GM12878 (cell line): ENCODE measurements at regions not wholly inside any gene's neighbourhood (a gene's known extent, or its start where the extent isn't known, plus 50 kb on each side); places are given as distances from the start of the nearest gene placed in this dataset.

Experiments
- ATAC-seq: fragments of 200-7000 bp; cut with Tn5 transposase; 3 replicates; pipeline ENCODE4 v1.9.1; 2020; ENCODE audit warnings: mild to moderate bottlenecking, moderate library complexity
- BruUV-seq: library from RNA; stranded (reverse); fragments of 400-500 nt; replicated peaks from 2 replicates; lab custom pipeline; 2021; lab: Mats Ljungman, UMichigan
- CTCF ChIA-PET: fragments of 300-600 bp; sonication (Branson Sonifier 250); formaldehyde crosslinking; extraction: SDS; loops from one replicate; lab custom pipeline; 2021; ENCODE audit warnings: inconsistent platforms; lab: Yijun Ruan, JAX
- POLR2A ChIA-PET: fragments of 350-600 bp; formaldehyde crosslinking; extraction: SDS; loops from one replicate; lab custom pipeline; 2021; ENCODE audit warnings: inconsistent platforms; lab: Charles Lee
- RAD21 ChIA-PET: fragments of 300-600 bp; sonication (Branson Sonifier 250); formaldehyde crosslinking; loops from one replicate; lab custom pipeline; 2023; ENCODE audit warnings: antibody characterized with exemption; ENCODE audit not compliant: unreplicated experiment; lab: Charles Lee
- SMC1A ChIA-PET: fragments of 300-600 bp; sonication (Branson Sonifier 250); formaldehyde crosslinking; loops from one replicate; lab custom pipeline; 2023; ENCODE audit not compliant: unreplicated experiment, uncharacterized antibody; lab: Charles Lee
- DNase-seq: peaks from one replicate; pipeline ENCODE4 v3.0.0-alpha.2; 2011; ENCODE audit warnings: low read depth, low spot score
- FAIRE-seq: peaks from 3 replicates; lab custom pipeline; 2011; peaks lifted over from hg19 to GRCh38; lab: Jason Lieb, UNC
- H2AFZ ChIP-seq: 2 replicates; pipeline ENCODE4 v1.6.0; 2011; ENCODE audit warnings: low read depth, low read length, control low read depth; ENCODE audit not compliant: control insufficient read depth
- H3K27ac ChIP-seq: 2 replicates; pipeline ENCODE4 v1.5.1; 2011; ENCODE audit warnings: control low read depth; ENCODE audit not compliant: control insufficient read depth, insufficient read depth
- H3K27me3 ChIP-seq, 2 experiments: replicated peaks in 1 of 2; 2 replicates each; pipeline versions ENCODE4 v1.6.0 to v1.6.1; 2011; ENCODE audit warnings: low read length in 1 of 2; ENCODE audit not compliant: control insufficient read depth in 2 of 2, insufficient read depth in 2 of 2
- H3K36me3 ChIP-seq, 2 experiments: 2 replicates each; pipeline ENCODE4 v1.5.1; 2011; ENCODE audit warnings: low read length in 1 of 2; ENCODE audit not compliant: control insufficient read depth in 2 of 2, insufficient read depth in 2 of 2
- H3K4me1 ChIP-seq: 2 replicates; pipeline ENCODE4 v1.6.1; 2011; ENCODE audit warnings: mild to moderate bottlenecking, low read length, moderate library complexity, mixed read lengths; ENCODE audit not compliant: control insufficient read depth, insufficient read depth
- H3K4me2 ChIP-seq: 2 replicates; pipeline ENCODE4 v1.6.0; 2011; ENCODE audit warnings: control low read depth; ENCODE audit not compliant: control insufficient read depth, insufficient read depth
- H3K4me3 ChIP-seq: fragments of 200-600 bp; sonication (generic); 2 replicates; pipeline ENCODE4 v1.5.1; 2016
- H3K79me2 ChIP-seq: 2 replicates; pipeline ENCODE4 v1.6.0; 2011; ENCODE audit warnings: low read length; ENCODE audit not compliant: control insufficient read depth, insufficient read depth
- H3K9ac ChIP-seq: 2 replicates; pipeline ENCODE4 v1.8.0; 2011; ENCODE audit warnings: low read length, control low read depth, mixed read lengths; ENCODE audit not compliant: control insufficient read depth, insufficient read depth
- H3K9me3 ChIP-seq: replicated peaks from 3 replicates; pipeline ENCODE4 v1.5.1; 2011; ENCODE audit warnings: mild to moderate bottlenecking, low read length; ENCODE audit not compliant: control insufficient read depth, insufficient read depth
- H4K20me1 ChIP-seq: 2 replicates; pipeline ENCODE4 v1.6.0; 2011; ENCODE audit not compliant: control insufficient read depth, insufficient read depth
- CHD1 ChIP-seq: IDR thresholded peaks from 2 replicates; pipeline ENCODE4 v1.6.1; 2012; ENCODE audit warnings: low read depth, low read length, improper control_type of control experiment
- FOXM1 ChIP-seq: IDR thresholded peaks from 2 replicates; pipeline ENCODE4 v1.6.1; 2012; ENCODE audit warnings: low read depth, mild to moderate bottlenecking, inconsistent platforms, low read length, moderate library complexity
- GATAD2B ChIP-seq: fragments of 450-650 bp; conservative IDR thresholded peaks from 2 replicates; pipeline ENCODE4 v1.6.1; 2017; ENCODE audit warnings: low read depth, mild to moderate bottlenecking, moderate library complexity
- MEF2B ChIP-seq: fragments of 450-650 bp; IDR thresholded peaks from 2 replicates; pipeline ENCODE4 v1.6.1; 2018; ENCODE audit warnings: mild to moderate bottlenecking, moderate library complexity; ENCODE audit not compliant: partially characterized antibody, poor library complexity, severe bottlenecking
- SKIL ChIP-seq: fragments of 450-650 bp; IDR thresholded peaks from 2 replicates; pipeline ENCODE4 v1.6.1; 2017; ENCODE audit warnings: mild to moderate bottlenecking, low read depth, inconsistent platforms; ENCODE audit not compliant: poor library complexity, severe bottlenecking
- SMC3 ChIP-seq: IDR thresholded peaks from 2 replicates; pipeline ENCODE4 v1.6.1; 2011; ENCODE audit warnings: low read length, improper control_type of control experiment, borderline replicate concordance
- SUPT20H ChIP-seq: IDR thresholded peaks from 2 replicates; pipeline ENCODE4 v1.6.1; 2011; ENCODE audit warnings: low read depth, mild to moderate bottlenecking, low read length, moderate library complexity, borderline replicate concordance; ENCODE audit not compliant: control insufficient read depth
- WGBS: methylation state at CpG from one replicate; pipeline ENCODE4 v1.1.6; 2016; ENCODE audit warnings: low lambda C conversion rate; ENCODE audit not compliant: insufficient replicate concordance, insufficient coverage; ENCODE audit errors: missing lambda C conversion rate; 5-methylcytosine and 5-hydroxymethylcytosine counted together
- in situ Hi-C: fragments of 300-500 bp; cut with MboI; formaldehyde crosslinking; loops from 9 replicates; pipeline ENCODE4 v1.14.3; 2018; ENCODE audit warnings: mixed read lengths
- intact Hi-C: fragments of 100-400 bp; cut with micrococcal nuclease; formaldehyde crosslinking; loops from one replicate; pipeline ENCODE4 v1.14.2; 2022; ENCODE audit not compliant: unreplicated experiment

GRCh38 chr7:22569586-22570321 lies 69.8 kb upstream of the STEAP1B start (continued):
- TF ChIP-seq SMC3 (no peak), CHD1 (no peak), FOXM1 (no peak)

GRCh38 chr7:22566592-22566991 lies 66.6 kb upstream of the STEAP1B start:
- in situ Hi-C loops = no loop called here
- H3K4me2 ChIP-seq = no peak overlapping the region
- H3K9me3 ChIP-seq = no peaks in the 10 kb centered on the region
- ATAC-seq = no peak
- H3K79me2 ChIP-seq = no peaks in the 10 kb centered on the region
- H3K4me3 ChIP-seq = no peak overlapping the region
- WGBS = 8% methylated on average over 4 of the region's 4 CpGs
- no peak for FAIRE-seq
- no peaks in the 10 kb centered on the region; the same call in 1 of the 2 replicates for H4K20me1 ChIP-seq
- H2AFZ ChIP-seq = no peak overlapping the region
- RAD21 ChIA-PET = no interaction called here
- TF ChIP-seq SKIL (no peak), MEF2B (no peak), GATAD2B (no peak), SUPT20H (no peak)
- TF ChIP-seq, all 136 proteins: peak for 0
- POLR2A ChIA-PET = no interaction called here
- BruUV-seq = no TSS peak
- peaks cover 0 to 1% of the 10 kb centered on the region in 2 experiments; a peak in 2 of 4 replicates for H3K27me3 ChIP-seq
- no peak overlapping the region for H3K9ac ChIP-seq
- SMC1A ChIA-PET = no interaction called here
- intact Hi-C loops = no loop called here
- no peaks in the 10 kb centered on the region for H3K36me3 ChIP-seq
- peaks cover 43% of the 10 kb centered on the region for H3K4me1 ChIP-seq
- no peak overlapping the region for H3K27ac ChIP-seq
- CTCF ChIA-PET = no interaction called here
- DNase-seq = no peak
